ENCODE measurements at regions not wholly inside any gene's neighbourhood (a gene's known extent, or its start where the extent isn't known, plus 50 kb on each side); places are given as distances from the start of the nearest gene placed in this dataset.

GRCh38 chr12:28096649-28097048 lies 93.6 kb upstream of the CCDC91 start:
- no peak for TF ChIP-seq CTCF (IDR thresholded peaks at IDR 0.05)
- no peak for TF ChIP-seq EZH2phosphoT487 (IDR thresholded peaks at IDR 0.05)
- TF ChIP-seq EZH2 (IDR thresholded peaks at IDR 0.05) = no peak
